GM12892 (cell line): ENCODE measurements at regions not wholly inside any gene's neighbourhood (a gene's known extent, or its start where the extent isn't known, plus 50 kb on each side); places are given as distances from the start of the nearest gene placed in this dataset.

ENCODE experiments used
- DNase-seq: peaks from one replicate; pipeline ENCODE4 v3.0.0; 2011; ENCODE audit not compliant: insufficient read length
- FAIRE-seq: peaks from 2 replicates; lab custom pipeline; 2011; peaks lifted over from hg19 to GRCh38; lab: Jason Lieb, UNC
- POLR2A ChIP-seq: IDR thresholded peaks from 2 replicates; pipeline ENCODE4 v1.6.1; 2011; ENCODE audit warnings: low read depth, low read length, control low read depth
- POLR2AphosphoS5 ChIP-seq: IDR thresholded peaks from 2 replicates; pipeline ENCODE4 v1.6.1; 2011; ENCODE audit warnings: low read depth, low read length, control low read depth
- TAF1 ChIP-seq: IDR thresholded peaks from 2 replicates; pipeline ENCODE4 v1.6.1; 2011; ENCODE audit warnings: low read depth, mild to moderate bottlenecking, control low read depth, low read length, borderline replicate concordance

DNA sequence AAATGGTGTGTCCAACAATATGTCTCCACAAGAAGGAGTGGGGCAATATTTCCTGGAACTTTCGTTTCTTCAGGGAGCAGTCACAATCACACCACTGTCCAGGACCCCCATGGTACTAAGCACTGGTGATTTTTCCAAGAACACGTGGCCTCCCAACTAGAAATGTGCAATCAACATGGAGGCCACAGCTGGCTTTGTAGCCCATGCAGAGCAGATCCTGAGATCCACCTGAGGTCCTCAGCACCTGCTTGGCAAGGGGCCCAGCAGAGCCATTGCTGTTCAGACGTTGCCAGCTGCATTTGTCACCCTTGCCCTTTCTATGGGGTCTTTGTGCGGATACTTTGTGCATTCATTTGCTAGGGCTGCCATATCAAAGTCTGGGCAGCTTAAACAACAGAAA lies 334.5 kb upstream of the IRX4 start:
- no peak for TF ChIP-seq POLR2A
- TF ChIP-seq POLR2AphosphoS5 = no peak
- TF ChIP-seq TAF1 = no peak
- FAIRE-seq = no peak
- no peak for DNase-seq

DNA sequence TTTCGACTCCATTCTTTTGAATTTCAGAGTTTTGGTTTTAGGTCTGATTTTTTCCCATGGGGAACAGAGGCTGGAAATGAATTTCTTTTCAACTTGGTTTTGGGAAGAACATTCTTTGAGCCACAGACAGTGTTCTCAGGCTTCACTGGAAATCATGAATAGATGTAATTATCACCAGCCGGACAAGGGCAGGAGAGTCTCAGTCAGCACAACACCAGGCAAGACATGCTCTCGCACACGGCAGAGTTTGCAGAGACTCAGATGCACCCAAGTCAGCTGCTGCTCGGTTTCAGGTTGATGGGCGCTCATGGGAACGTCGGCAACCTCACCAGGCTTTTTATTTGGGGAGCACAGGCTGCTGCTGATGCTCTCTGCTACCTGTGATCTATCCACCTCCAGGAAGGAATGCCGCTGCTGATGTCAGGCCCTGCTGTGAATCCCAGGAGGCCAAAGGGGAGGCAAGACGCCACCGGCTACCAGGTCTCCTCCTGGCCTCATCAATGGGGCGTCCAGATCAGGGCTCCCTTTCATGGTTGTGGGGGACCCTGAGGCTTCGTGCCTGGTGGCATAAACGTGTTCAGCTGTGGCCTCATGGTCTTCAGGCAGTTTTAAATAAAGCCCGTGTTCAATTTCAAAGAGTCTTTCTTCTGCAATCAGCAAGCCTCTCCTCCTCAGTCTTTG lies 332.3 kb upstream of the IRX4 start:
- TF ChIP-seq POLR2AphosphoS5 (no peak), POLR2A (no peak), TAF1 (no peak)
- no peak for FAIRE-seq
- no peak for DNase-seq

DNA sequence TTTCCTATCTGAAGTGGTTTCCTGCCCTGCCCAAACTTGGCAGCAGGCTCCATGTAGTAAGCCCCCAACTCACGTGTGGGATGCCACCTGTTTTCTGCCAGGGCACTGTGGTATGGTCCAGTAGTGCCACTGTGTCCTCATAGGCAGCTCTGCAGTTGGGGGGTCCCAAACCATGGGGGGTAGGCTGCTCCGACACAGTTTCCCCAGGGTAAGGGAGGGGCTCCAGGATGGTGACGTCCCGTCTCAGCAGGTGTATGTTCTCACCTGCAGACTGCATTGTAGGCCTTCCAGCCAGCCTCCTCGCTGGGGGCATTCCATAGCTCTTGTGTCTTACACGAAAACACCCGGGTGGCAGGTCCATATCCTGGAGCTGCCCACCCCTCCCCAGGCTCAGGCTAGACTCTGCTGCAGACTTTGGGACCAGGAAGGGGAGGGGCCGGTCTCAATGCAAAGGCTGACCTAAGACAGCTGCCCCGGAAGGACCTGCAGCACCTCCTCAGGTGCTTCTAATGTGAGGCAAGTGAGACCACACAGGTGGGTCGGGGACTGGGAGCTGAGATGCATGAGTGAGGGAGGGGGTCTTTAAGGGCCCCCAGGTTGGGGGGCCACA lies 330.5 kb upstream of the IRX4 start:
- no peak for DNase-seq
- TF ChIP-seq POLR2AphosphoS5 = no peak
- TF ChIP-seq POLR2A = no peak
- no peak for TF ChIP-seq TAF1
- no peak for FAIRE-seq

DNA sequence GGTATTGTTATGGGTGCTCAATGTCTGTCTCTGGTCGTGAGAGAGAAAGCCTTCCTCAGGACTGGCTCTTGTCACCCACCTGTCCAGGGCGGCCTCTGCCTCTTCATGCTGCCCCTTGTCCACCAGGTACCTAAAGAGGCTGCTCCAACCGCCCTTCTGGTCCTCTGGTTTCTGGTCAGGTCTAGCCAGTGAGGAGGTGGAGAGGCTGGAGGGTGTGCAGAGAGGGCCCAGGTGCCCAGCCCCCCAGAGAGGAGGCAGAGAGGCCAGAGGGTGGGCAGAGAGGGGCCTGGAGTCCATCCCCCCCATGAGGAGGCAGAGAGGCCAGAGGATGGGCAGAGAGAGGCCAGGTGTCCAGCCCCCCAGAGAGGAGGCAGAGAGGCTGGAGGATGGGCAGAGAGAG lies 329.8 kb upstream of the IRX4 start:
- no peak for DNase-seq
- no peak for FAIRE-seq
- TF ChIP-seq POLR2A = no peak

DNA sequence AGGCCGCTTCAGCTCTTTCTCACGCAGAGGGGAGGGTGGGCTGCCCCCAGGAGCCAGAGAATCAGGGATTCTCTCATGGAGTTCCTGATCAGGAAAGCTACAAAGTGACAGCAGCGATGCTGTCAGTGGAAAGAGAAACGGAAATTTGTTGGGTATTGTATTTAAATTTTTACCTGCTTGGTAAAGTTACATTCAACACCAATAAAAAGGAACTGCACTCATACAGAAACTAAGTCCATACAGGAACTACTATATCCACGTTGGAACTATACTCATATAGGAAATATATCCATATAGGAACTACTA lies 325.5 kb upstream of the IRX4 start:
- TF ChIP-seq POLR2AphosphoS5 (no peak), TAF1 (no peak), POLR2A (no peak)
- DNase-seq (no peak), FAIRE-seq (no peak)

DNA sequence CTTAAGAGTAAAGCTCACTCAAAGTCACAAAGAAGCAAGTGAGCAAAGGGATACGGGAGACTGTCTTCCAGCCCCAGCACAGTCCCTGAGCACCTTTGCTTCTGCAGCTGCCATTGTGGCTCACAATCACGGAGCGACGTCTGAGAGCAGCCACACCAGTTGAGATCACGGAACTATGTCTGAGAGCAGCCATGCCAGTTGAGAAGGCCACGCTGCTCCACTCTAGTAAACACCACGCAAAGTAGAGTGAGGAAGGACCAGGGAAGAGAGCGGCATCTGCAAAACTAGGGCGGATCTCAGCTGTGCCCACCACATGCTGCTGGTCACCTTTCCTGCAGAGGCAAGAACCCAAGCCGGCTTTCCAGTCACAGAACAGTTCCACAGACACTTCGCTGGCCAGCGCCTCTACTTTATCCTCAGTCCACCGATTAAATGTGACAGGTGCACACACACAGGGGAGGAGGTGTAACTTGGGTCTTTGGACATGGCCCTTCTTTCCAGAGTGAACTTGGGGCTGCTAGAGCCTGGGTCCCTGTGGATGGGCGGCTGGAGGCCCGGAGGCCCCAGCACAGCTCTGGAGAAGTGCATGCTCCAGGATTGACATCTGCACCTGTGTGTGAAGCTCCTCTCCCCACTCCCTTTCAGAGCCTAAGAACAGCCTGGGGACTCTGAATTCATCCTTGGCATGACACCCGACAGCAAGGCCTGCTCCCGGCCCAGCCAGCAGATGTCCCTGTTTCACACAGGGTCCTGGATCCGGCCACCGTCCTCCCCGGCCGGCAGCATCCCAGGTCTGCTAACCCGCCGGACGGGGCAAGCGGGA lies 324.9 kb upstream of the IRX4 start:
- FAIRE-seq = no peak
- DNase-seq = no peak
- TF ChIP-seq POLR2A (no peak), POLR2AphosphoS5 (no peak)

DNA sequence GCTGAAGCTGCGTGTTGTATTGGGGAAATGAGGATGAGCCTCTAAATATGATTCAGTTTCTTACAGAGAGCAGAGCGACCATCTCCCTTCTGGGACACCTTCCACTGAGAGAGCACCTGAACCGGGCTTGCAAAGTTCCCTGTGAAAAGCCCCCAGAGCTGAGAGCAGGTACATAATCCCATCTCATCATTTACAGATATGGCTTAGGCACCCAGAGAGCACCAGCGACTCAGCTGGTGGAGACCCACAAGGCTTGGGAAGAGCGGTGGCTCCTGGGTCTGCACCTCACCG lies 324.3 kb upstream of the IRX4 start:
- no peak for TF ChIP-seq POLR2A
- TF ChIP-seq TAF1 = no peak
- TF ChIP-seq POLR2AphosphoS5 = no peak
- DNase-seq (no peak), FAIRE-seq (no peak)

DNA sequence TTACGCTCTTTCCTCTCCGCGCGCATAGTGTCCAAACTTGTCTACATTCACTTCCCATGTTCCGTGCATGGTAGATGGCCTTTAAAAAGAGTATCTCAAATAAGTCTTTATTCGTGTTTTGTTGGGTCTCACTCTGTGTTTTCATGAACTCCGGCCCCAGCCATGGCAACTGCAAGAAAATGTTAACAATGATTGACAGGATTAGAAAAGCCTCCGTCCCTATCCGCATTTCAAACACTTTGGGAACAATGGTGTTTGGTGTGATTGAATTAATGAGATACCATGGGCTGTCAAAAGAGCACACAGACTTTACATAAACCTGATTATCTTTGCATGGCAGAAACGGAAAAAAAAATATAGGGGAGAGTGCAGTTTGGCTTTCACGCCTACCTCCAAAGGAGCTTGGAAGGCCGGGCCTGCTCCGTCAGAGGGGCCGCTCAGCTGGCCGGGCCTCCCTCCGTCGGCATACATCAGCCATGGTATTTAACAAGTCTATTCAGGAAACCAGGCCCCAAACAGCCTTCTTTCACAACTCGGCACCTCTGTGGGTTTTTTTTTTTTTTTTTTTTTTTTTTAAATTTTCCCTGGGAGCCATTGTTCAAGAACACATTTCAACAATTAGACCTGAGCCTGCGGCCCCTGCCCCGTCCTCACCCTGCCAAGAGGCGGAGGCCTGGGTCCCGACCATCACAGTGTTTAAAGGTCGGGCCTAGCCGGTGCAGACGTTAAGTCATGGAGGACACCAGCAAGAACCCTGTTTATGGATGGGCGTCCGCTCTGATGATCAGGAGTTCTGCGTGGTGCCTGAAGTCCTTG lies 323.8 kb upstream of the IRX4 start:
- no peak for FAIRE-seq
- DNase-seq = no peak
- TF ChIP-seq POLR2AphosphoS5 (no peak), POLR2A (no peak), TAF1 (no peak)

DNA sequence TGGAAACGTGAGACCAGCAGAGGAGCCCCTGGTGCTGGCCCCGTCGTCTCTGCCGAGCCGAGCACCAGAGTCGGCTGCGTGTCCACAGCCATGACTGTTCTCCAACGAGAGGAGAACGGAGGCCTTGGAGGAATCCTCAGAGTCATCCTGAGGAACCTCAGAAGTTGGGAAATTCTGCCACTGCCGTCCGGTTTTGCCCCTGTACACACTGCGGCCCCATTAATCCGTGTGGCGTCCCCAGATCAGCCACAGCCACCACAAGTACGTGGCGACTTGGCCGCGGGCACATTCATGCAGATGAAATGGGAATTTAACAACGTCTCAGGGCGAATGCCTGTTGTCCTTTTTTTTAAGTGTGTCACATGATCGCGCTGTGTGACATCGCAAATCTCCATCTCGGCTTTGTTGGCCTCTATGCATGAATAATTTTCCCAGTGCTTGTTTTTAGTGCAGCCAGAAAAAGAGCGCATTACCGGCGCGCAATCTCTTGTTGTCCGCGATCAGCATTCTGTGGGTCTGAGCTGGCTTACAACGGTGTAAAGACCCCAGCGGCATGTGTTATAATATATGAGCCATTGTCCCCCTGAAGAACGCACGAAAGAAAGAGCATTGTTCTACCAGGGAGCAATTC lies 323.0 kb upstream of the IRX4 start:
- TF ChIP-seq POLR2A (no peak), TAF1 (no peak), POLR2AphosphoS5 (no peak)
- FAIRE-seq = no peak
- no peak for DNase-seq

DNA sequence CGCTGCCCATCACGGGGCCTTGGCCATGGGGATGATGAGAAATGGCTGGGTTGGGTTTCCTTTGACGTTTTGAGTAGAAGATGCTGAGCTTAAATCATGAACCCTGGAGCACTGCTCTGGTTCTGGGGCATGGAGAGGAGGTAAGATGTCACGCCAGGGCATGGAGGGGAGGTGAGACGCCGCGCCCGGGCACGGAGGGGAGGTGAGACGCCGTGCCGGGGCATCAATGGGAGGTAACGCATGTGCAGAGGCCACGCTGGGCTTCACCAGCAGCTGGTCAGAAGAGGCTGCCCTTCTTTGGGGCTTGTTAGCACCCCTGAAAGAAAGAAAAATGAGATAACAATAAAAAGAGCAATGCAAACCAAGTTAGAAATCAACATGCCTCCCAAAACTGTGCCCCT lies 322.5 kb upstream of the IRX4 start:
- FAIRE-seq = no peak
- TF ChIP-seq POLR2A (no peak), TAF1 (no peak), POLR2AphosphoS5 (no peak)
- no peak for DNase-seq
